Glutamatergic neuron (in vitro differentiated cells): ENCODE measurements at regions not wholly inside any gene's neighbourhood (a gene's known extent, or its start where the extent isn't known, plus 50 kb on each side); places are given as distances from the start of the nearest gene placed in this dataset.
"Not testable (repeated sequence)": the region's sequence is repeated elsewhere in the genome, so short reads cannot be mapped to it uniquely, and the experiment has no call there.

ENCODE experiments used
- DNase-seq: peaks from one replicate; pipeline ENCODE4 v3.0.0; 2022
- H3K27ac Mint-ChIP-seq: one replicate; pipeline ENCODE4 v1.8.0; 2020; ENCODE audit warnings: mild to moderate bottlenecking, mixed read lengths, inconsistent platforms; ENCODE audit not compliant: unreplicated experiment
- H3K27me3 Mint-ChIP-seq: one replicate; pipeline ENCODE4 v1.8.0; 2020; ENCODE audit warnings: mild to moderate bottlenecking, moderate library complexity, mixed read lengths, inconsistent platforms; ENCODE audit not compliant: unreplicated experiment
- H3K36me3 Mint-ChIP-seq: one replicate; pipeline ENCODE4 v1.8.0; 2020; ENCODE audit warnings: mild to moderate bottlenecking, mixed read lengths, inconsistent platforms; ENCODE audit not compliant: unreplicated experiment
- H3K4me1 Mint-ChIP-seq: one replicate; pipeline ENCODE4 v1.8.0; 2020; ENCODE audit warnings: mild to moderate bottlenecking, low read depth, mixed read lengths, inconsistent platforms; ENCODE audit not compliant: unreplicated experiment
- H3K4me3 Mint-ChIP-seq: one replicate; pipeline ENCODE4 v1.8.0; 2020; ENCODE audit warnings: mild to moderate bottlenecking, mixed read lengths, inconsistent platforms; ENCODE audit not compliant: unreplicated experiment
- H3K9me3 Mint-ChIP-seq: one replicate; pipeline ENCODE4 v1.8.0; 2020; ENCODE audit warnings: mild to moderate bottlenecking, moderate library complexity, mixed read lengths, inconsistent platforms; ENCODE audit not compliant: unreplicated experiment
- TF ChIP-seq, protein P1 (sequence below): fragments of 200-600 bp; sonication (generic); IDR thresholded peaks from one replicate; pipeline ENCODE4 v1.5.0; 2021; ENCODE audit not compliant: partially characterized antibody, unreplicated experiment

DNA sequence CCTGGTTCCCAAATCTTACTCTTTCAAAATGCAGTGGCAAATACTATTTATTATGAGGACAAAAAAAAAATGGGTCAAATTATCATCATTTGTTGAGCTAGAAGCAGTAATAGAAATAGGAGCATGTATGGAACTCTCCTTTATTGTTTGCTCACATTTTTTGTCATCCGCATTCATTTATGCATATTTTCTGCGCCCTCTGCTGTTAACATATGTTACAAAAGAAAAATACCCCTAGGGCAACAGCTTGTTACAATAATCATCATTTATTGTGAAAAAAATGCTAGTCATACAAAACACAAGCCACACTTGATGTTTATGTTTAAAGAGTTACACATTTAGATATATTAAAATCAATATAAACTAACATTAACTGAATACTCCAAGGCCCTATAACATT is 328.2 kb downstream of the TUSC1 start:
- Mint-ChIP-seq H3K27me3 (no peaks in the 10 kb centered on the region), H3K9me3 (no peaks in the 10 kb centered on the region), H3K4me3 (no peak overlapping the region), H3K4me1 (no peaks in the 10 kb centered on the region), H3K36me3 (no peaks in the 10 kb centered on the region), H3K27ac (no peak overlapping the region)
- DNase-seq = no peak
- TF ChIP-seq, protein P1, sequence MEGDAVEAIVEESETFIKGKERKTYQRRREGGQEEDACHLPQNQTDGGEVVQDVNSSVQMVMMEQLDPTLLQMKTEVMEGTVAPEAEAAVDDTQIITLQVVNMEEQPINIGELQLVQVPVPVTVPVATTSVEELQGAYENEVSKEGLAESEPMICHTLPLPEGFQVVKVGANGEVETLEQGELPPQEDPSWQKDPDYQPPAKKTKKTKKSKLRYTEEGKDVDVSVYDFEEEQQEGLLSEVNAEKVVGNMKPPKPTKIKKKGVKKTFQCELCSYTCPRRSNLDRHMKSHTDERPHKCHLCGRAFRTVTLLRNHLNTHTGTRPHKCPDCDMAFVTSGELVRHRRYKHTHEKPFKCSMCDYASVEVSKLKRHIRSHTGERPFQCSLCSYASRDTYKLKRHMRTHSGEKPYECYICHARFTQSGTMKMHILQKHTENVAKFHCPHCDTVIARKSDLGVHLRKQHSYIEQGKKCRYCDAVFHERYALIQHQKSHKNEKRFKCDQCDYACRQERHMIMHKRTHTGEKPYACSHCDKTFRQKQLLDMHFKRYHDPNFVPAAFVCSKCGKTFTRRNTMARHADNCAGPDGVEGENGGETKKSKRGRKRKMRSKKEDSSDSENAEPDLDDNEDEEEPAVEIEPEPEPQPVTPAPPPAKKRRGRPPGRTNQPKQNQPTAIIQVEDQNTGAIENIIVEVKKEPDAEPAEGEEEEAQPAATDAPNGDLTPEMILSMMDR = no peak

DNA sequence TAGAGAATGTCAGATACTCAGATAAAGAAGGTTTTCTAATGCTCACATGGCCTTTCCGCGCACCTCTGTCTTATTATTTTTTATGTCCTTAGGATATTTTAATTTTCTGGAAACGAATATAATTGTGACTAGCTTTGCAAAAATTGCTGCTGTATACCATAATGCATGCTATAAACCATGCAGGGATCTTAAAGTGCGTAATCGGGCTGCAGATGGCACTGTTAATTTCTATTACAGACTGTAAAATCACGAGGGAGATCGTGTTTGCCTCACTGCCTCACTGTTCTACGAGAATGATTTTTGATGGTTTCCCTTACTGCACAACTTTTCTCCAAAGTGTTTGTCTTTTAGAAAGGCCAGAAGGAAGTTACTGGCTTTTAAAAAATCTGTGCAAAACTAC is 356.1 kb downstream of the TUSC1 start:
- H3K36me3 Mint-ChIP-seq = no peaks in the 10 kb centered on the region
- TF ChIP-seq, protein P1 = no peak
- no peaks in the 10 kb centered on the region for H3K9me3 Mint-ChIP-seq
- peaks cover 4% of the 10 kb centered on the region for H3K4me1 Mint-ChIP-seq
- no peak overlapping the region for H3K4me3 Mint-ChIP-seq
- H3K27ac Mint-ChIP-seq = no peak overlapping the region
- H3K27me3 Mint-ChIP-seq = peaks cover 4% of the 10 kb centered on the region
- no peak for DNase-seq

DNA sequence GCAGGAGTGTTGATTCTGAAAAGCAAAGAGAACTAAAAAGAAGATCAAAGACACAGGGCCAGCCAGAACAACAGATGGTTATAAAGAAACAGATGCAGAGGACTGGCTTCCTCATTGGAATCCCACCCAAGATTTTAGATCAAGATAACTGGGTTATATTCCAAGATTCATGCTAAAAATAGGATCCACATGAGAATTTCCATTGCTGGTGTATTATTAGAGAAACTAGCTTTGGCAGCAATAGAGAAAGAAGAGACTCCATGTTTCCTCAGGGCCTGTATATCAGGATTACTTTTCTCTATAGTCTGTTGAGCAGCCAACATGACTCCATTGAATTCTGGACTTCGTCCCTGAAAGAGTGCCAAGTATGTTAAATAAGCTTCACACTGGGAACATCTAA is 367.3 kb downstream of the TUSC1 start:
- no peak for DNase-seq
- H3K36me3 Mint-ChIP-seq = peaks cover 5% of the 10 kb centered on the region
- no peak overlapping the region for H3K4me3 Mint-ChIP-seq
- H3K4me1 Mint-ChIP-seq = peaks cover 2% of the 10 kb centered on the region
- no peak overlapping the region for H3K27ac Mint-ChIP-seq
- H3K9me3 Mint-ChIP-seq = no peaks in the 10 kb centered on the region
- TF ChIP-seq, protein P1 = no peak
- H3K27me3 Mint-ChIP-seq = no peaks in the 10 kb centered on the region

DNA sequence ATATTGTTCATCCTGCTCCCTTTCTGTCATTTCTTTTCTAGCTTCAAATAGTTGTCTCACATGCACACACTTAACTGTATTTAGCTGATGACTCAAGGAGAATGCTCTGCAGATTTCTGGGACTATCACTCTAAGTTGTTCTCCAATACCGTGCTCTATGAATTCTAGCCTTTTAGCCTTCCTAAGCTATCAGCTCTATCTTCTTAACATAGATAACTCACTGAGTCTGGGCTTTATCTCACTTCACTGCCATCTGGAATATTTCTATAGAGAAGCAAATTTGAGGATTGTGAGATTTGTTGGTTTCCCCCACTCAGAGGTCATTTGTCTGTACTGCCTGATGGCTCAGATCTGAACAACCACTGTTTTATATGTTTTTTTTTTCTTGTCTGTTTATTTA is 369.7 kb downstream of the TUSC1 start:
- TF ChIP-seq, protein P1 = no peak
- Mint-ChIP-seq H3K27me3 (no peaks in the 10 kb centered on the region), H3K4me3 (no peak overlapping the region), H3K9me3 (no peaks in the 10 kb centered on the region), H3K27ac (no peak overlapping the region), H3K4me1 (peaks cover 2% of the 10 kb centered on the region), H3K36me3 (peaks cover 5% of the 10 kb centered on the region)
- DNase-seq = no peak

DNA sequence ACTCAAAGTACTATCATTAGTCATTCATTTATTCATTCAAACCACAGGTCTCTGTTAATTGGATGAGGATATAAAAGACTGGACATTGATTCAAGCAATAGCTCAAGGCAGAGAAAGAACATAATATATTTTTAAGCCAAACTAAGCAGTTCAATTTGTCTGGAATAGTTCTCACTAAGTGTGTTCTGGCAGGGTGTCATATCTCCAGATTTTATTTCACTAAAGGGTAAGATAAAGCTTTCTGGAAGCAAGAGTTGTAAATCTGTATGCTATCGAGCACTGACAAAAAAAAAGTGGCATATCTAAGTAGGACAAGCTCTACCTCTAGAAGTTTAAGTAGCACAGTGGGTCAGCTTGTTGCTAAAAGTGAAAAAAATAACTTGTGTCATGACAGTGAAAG is 375.6 kb downstream of the TUSC1 start:
- Mint-ChIP-seq H3K4me3 (no peak overlapping the region), H3K27me3 (no peaks in the 10 kb centered on the region), H3K27ac (no peak overlapping the region), H3K4me1 (no peaks in the 10 kb centered on the region), H3K9me3 (no peaks in the 10 kb centered on the region), H3K36me3 (peaks cover 4% of the 10 kb centered on the region)
- TF ChIP-seq, protein P1 = no peak
- no peak for DNase-seq

DNA sequence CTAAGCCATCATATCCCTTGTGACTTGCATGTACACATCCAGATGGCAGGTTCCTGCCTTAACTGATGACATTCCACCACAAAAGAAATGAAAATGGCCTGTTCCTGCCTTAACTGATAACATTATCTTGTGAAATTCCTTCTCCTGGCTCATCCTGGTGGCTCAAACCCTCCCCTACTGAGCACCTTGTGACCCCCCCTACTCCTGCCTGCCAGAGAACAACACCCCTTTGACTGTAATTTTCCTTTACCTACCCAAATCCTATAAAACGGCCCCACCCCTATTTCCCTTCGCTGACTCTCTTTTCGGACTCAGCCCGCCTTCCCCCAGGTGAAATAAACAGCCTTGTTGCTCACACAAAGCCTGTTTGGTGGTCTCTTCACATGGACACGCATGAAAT is 390.0 kb downstream of the TUSC1 start:
- H3K36me3 Mint-ChIP-seq, H3K27me3 Mint-ChIP-seq, H3K4me1 Mint-ChIP-seq, H3K27ac Mint-ChIP-seq, H3K4me3 Mint-ChIP-seq, H3K9me3 Mint-ChIP-seq, DNase-seq: not testable (repeated sequence)
